Stimulated activated CD8-positive, alpha-beta memory T cell treated with anti-CD3 and anti-CD28 coated beads, Interleukin-15, amount 100 ng/mL, for 24 hours (primary cell): ENCODE measurements at regions not wholly inside any gene's neighbourhood (a gene's known extent, or its start where the extent isn't known, plus 50 kb on each side); places are given as distances from the start of the nearest gene placed in this dataset.

ENCODE experiments used
- DNase-seq: peaks from one replicate; pipeline ENCODE4 v3.0.0-alpha.2; 2020; ENCODE audit warnings: low read depth

DNA sequence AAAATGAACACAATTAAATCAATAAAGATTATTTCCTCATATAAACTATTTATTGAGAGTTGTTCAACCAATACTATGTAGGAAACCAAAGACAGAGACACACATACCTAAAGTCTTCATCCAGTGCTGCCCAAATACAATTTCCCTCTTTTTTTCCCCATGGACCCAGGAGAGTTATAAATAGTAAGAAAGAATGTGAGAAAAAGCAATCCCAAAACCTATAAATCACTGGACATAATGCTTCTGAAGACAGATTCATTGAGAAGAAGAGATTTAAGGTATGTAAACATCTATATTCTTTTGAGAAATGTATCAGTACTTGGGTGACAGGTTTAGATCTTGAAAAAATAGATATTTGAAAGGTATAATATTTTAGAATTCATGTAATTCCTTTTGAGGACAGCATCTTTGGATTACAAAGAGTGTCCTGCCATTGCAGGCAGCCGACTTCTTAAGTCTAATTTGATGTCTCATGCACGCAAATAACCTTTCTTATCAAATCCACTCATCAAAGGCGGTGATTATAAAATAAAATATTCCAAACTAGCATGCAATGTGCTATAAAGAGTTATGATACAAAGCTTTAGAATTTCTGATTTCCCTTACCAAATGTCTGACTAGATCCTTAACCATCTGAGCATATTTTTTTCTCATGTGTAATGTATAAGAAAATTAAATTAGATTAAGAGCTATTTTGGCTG, 739.4 kb downstream of the LIG4 start:
- no peak for DNase-seq

DNA sequence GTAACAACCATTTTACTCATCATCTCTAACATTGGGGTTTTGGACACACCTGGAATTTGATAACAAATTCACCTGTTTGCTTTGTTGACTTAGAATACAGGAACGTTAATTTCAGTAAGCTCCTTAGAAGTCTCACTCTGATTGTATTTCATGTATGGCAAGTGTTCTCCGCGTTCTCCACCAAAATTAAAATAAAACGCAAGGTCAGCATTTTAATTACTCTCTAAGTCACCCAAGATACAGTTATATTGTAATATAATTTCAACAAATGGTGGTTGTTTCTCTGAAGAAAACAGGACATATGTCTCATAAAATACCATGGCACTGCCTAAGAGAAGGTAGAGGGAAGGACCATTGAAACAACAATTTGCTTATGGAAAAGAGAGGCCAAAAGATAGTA, 742.1 kb downstream of the LIG4 start:
- no peak for DNase-seq

DNA sequence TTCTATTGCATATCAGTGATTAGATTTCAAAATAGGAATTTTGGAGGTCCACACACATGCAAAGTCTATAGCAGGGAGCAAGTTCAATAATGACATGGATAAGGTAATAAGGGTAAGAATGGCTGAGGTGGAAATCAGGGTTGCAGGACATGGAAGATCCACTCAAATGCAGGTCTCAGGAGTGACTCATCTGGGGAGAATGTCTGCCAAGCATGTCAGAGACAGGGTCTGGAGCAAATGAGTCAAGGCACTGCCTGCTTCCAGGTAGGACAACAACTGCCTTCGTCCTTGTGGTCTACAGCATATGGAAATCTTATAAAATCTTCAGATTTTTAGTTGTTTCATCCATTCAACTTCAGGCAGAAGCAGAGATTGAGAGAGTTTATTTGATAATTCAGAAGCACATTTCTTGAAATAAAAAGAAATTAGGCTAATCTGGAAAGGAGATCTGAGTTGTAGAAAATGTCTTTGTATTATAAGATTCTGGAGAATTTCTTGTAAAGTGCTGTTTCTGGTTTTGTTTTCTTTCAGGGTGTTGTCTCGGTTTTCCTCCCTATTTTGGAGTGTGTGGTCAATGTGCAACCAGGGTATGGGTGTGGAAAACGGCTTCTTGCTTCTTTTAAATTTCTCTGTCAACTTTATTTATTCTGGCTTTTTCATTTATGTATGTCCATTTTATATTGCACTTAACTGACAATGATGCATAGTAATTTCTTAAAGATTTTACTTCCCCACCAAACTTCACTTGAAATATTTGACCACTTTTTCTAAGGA, 748.8 kb downstream of the LIG4 start:
- DNase-seq, result no peak

DNA sequence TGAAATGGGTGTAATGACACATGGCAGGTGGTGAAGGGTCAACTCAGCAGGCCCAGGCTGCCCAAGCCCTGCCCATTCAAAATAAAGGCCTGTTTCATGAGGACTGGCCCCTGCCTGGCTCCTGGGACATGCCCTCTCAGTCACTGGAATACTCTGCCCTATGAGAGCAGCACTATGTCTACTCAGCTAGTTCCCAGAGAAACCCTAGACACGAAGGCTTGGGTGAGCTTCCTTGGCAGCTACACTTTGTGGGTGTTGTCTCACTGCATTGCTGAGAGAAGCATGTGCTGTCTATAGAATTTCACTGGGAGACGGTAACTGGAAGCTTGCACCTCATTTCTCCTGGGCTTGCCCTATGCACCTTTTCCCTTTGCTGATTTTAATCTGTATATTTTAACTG, 752.8 kb downstream of the LIG4 start:
- no peak for DNase-seq

DNA sequence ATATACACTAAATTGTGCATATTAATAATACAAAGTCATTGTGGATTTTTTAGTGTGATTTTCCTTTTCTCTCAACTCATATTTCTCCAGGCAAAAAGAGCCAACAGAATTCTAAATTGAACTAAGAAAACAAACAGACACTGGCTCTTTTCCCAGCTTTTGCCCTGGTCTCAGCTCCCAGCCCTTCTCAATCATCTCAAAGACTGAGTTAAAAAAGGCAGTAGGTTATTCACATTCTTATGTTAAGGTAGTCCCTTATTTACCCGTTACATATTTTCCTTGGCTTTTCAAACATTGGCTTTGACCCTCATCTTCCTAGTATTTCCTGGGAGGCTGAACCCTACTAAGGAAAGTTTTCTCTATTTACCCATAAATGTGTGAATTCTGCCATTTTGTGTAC, 753.6 kb downstream of the LIG4 start:
- DNase-seq, result no peak

DNA sequence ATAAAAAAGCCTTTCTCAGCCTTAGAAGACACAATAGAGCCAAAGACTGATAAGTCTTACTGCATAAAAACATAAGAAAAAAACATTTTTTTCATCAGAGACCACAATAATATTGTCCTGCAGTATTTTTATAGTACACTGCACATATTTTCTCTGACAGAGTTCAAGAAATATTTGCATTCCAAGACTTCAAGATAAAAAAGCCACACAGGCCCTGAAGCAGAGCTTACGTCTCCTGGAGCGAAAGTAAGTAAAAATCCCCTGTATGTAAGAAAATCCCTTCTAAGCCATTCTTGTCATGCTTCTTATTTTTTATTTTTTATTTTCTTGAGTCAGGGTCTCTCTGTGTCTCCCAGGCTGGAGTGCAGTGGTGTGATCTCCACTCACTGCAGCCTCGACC, 755.9 kb downstream of the LIG4 start:
- DNase-seq, result no peak

DNA sequence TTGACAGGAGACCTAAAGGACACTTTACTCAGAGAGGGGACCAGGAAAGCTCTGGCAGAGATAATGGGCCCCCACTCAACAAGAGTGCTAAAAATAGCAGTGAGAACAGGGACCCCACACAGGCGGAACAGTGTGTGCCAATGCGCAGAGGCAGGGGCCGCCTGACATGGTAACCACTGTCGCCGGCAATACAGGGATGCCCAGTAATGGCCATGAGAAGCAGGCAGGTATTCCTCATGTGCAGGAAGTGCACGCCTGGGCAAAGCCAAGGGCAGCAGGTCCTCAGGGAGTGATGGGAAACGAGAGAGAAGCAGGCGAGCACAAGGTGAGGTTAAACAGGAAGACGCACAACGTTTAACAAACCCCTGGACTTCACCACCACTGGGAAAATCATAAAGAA, 757.1 kb downstream of the LIG4 start:
- DNase-seq, result no peak

DNA sequence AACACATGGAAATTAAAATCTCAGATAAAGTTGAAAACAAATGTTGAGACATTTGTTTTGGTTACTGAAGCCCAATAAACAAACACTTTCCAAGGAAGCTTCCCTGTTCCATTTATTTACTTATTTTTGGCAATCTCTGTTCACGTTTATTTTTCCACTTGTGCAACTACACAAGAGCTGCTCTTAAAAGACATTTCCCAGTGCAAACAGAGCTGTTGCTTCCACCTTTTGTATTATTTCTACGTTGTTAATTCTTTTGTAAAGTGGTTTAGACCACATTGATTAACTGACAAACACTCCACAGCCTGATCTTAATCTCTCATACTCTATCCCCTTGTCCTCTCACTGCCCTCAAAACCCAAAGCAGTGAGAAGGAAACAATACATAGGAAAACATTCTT, 757.6 kb downstream of the LIG4 start:
- no peak for DNase-seq

DNA sequence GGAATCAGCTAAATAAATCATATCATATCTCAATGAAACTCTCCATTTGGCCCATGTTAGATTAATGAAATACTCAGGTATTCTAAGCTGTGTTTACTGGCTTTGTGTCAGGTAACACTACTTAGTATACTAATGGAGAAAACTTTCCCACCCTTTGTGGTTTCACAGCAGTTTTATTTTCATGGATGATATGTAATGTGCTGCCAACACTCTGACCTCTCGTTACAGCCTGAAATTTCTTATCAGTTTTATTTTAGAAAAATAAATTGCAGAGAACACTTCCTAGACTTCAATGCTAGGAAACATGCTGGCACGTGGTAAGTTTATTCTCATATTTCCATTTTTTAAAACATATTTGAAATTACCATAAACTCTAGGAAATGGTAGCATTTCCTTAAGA, 758.9 kb downstream of the LIG4 start:
- no peak for DNase-seq

DNA sequence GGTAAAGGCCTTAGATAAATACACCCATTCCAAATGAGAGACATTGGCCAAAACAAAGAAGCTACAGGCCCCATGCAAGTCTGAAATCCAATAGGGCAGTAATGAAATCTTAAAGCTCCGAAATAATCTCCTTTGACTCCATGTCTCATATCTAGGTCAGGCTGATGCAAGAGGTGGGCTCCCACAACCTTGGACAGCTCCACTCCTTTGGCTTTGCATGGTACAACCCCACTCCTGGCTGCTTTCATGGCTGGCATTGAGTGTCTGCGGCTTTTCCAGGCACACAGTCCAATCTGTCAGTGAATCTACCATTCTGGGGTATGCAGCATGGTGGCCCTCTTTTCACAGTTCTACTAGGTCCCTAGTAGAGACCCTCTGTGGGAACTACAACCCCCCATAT, 762.5 kb downstream of the LIG4 start:
- no peak for DNase-seq

DNA sequence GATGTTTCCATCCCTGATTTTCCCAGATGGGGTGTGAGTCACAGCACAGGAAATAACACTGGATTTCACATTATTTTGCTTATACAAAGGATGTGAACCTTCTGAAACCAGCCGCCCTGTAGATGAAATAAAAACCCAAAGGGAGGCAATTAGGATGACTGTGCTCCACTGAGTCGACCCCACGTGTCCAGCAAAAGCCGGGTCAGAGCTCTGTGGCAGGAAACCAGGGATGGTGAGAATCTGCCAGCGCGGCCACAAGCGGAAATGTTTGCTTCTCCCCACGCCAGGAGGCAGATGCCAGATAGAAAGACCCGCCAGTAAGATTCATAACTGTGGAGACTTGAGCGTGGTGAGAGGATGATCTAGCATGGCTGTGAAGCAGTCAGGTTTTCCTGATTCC, 764.4 kb downstream of the LIG4 start:
- no peak for DNase-seq

DNA sequence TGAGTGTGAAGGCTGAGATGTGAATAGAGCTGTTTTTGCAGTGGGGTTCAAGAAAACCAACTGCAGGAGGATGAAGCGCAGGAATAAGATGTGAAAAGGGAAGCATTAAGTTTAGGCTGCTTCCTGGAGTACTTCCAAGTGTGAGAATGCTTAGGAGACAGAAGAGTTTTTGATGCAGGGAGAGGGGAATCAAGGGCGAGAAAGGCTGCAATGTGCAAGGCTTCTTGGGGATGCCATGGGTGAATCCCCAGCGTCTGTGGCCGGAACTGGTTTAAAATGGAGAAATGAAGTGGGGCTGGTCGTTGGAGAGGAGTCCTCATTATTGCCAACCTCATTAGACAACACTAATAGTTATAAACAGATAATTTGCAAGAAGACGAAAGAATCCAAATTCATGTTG, 764.9 kb downstream of the LIG4 start:
- DNase-seq, result no peak

DNA sequence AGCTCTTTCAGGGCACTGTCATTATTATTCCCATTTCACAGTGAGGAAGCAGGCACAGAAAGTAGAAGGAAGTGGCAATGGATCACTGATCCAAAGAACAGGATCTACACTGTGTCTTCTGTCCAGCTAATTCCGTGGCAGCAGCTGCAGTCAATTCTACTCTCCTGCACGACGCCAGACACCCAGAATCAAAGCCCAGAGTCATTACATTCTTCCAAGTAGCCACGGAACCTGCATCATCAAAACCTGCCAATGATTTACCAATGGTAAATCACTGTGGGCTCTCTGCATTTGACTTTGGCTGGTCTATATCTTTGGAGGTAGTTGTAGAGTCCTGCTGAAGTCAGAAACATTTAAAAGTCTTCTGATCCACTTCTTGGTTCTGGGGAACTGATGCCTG, 767.7 kb downstream of the LIG4 start:
- DNase-seq, result no peak

DNA sequence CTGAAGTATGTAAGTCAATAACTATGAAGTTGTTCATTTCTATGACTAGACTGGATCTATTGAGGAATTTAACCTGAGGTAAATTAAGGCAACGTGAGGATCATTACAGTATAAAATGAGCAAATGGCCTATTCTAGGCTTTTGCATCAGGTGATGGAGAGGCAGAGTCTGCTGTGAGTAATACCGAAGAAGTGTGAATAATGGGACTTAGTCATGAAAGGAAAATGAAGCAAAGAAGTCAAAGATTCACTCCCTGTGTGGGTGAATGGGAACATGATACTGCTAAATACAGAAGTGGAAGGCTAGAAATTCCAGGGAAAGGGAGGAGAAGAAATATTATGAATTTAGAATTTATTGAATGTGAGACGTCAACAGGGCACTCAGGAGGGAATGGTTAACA, 774.1 kb downstream of the LIG4 start:
- no peak for DNase-seq

DNA sequence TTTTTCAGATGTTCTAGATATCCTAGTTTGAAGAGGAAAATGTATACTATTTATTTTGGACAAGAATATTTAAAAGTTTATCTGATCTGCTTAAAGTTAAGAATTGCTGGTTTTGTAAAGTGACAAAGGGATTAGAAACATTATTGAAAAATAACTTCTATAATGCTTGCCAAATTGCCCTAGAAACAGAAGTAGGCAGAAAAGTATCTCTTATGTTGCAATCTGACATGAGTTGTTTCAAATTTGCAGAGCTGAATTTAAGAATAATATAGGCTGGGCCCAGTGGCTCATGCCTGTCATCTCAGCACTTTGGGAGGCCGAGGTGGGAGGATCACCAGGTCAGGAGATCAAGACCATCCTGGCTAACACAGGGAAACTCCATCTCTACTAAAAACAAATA, 777.1 kb downstream of the LIG4 start:
- DNase-seq, result no peak

DNA sequence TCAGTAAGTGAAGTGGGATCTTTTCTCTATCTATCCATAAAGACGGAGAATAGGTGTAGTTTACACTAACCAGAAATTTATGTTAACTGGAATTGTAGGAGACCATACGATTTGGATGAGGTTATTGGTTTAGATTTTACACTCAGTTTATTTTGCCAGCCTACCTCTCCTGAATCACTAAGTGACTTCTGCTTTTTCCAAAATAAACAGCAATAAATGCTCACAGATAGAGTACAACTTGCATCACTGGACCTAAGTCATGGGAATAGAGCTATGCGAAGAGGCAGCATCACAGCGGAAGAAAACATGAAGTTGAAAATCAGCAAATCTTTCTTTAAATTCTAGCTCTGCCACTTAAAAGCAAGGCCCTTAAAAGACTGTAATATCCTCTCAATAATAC, 781.0 kb downstream of the LIG4 start:
- DNase-seq, result no peak

DNA sequence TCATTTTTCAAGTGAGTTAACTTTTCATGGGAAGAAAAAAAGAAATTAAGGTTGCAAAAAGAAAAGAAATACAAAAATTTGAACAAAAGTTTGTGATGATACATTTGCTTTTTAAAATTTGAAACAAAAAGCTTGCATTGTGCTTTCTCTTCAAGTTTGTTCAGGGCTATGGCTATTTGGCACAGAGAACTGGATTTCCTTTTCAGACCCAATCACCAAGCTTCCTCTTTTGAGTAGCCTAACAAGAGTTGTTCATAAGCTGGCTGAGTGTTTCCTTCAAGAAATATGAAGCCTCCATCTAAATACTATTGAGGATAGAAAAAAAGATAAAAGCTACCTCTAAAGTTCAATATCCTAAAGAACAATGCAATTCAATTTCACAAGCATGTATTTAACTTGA, 787.8 kb downstream of the LIG4 start:
- DNase-seq, result no peak

DNA sequence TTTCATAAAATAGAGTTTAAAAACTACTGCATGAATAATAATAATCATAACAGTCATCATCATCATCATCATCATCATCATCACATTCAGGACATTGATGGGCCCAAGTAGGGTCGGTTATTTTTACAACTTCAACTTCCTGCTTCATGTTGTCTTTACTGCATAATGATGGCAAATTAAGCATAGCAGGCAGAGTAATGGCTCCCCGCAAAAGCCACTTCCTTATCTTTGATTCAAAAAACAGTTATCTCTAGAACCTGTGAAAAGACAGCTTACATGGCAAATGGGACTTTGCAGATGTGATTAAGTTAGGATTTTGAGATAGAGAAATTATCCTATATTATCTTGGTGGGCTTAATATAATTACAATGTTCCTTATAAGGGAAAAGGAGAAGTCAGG, 792.9 kb downstream of the LIG4 start:
- DNase-seq, result no peak

DNA sequence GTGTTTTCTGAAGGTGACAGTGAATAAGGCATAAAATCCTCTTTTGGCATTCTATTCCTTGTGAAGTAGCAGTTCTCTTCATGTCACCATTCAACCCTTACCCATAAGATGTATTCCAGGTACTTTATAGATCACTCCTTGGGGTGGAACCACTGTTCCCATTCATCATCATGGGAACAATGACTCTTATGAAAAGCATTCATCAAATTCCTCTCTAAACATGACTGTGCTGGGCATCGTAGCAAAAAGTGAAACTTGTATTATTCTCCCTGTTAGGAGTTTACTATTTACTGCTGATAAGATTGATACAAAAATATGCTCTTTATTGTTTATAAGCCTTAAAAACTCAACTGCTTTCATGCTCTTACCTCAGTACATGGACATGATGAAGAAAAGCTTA, 793.4 kb downstream of the LIG4 start:
- no peak for DNase-seq

DNA sequence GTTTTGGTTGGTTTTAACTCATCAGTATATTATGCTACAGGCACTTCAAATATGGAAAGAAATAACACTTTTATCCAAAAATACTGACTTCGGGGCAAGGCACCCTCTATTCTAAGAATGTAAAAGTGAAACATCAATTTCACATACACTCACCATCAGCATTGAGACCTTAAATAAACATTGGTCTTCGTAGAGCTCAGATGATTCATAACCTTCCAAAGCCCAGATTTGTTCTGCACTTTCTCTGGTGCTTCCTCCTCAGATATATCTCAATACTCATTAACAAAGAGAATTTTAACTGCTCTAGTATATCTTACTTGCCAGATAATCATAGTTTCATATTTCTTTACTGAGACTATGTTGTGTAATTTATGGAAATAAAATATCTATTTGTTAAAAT, 794.3 kb downstream of the LIG4 start:
- no peak for DNase-seq

DNA sequence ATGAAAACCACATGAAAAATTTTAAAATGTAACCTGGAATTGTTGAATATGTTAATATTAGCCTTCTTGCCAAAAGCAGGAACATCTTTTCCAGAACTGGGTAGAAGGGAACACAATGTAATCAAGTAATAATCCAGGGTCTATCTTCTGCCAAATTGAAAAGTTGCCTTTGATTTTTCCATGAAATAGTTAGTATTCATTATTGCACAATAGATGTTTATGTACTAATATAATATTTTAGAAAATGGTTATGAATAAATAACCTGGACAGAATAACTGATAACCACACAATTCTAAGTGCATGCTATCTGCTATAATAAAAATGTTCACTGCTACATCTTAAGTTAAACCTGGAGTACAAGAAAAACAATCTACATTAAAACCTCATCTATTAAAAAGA, 802.3 kb downstream of the LIG4 start:
- DNase-seq, result no peak

DNA sequence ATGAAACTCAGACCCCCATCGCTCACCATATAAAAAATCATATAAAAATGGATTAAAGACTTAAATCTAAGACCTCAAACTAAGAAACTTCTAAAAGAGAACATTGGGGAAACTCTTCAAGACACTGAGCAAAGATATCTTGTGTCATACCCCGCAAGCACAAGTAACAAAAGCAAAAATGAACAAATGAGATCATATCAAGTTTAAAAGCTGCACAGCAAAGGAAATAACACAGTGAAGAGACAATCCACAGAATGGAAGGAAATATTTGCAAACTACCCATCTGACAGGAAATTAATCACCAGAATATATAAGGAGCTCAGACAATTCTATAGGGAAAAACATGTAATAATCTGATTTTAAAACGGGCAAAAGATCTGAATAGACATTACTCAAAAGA, 808.3 kb downstream of the LIG4 start:
- DNase-seq, result no peak

DNA sequence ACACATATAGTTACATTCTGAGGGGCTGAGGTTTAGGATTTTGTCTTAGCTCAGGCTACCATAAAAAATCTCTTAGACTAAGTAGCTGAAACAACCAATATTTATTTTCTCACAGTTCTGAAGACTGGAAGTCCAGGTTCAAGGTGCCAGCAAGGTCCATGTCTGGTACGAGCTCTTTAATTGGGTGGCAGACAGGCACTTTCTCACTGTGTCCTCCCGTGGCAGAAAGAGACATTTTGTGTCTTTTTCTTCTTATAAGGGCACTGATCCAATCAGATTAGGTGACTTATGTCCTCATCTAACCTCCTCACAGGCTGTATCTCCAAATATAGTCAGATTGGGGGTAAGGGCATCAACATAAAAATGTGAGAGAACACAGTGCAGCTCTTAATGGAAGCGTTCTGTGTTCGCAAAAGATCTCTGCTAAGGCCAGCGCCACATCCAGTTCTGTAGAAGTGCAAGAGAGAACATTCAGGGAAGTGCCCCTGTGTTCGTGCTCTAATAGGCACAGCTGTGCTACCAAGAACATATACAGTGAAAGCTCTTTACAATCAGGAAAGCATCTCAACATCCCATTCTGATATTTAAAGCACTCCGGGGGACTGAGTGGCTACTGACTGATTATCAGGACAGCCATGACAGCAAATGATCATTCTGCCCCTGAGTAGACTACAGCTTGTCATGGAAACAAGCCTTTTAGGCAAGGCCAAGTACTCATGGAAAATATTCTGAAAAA, 819.2 kb downstream of the LIG4 start:
- no peak for DNase-seq
